ENCODE measurements at regions not wholly inside any gene's neighbourhood (a gene's known extent, or its start where the extent isn't known, plus 50 kb on each side); places are given as distances from the start of the nearest gene placed in this dataset.

DNA sequence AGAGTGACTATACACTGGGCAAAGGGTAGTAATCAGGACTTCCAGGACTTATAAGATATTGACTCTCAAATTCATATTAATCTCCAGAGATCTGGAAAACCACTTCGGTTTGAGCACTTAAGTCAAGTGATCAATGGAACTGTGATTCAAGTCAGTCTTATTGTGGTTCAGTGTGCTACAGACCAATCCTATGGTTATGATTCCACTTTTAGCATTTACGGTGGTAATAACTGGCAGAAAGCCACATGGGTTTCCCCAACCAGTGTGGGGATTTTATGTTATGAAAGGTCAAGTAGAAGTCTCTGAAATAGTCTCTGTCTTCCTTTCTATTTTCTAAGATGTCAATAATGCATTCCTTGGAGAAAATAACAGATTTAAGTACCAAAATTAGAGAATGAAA, 151.3 kb upstream of the NEGR1 start:
- no peak for TF ChIP-seq GATA2 (IDR thresholded peaks at IDR 0.05; ENCODE audit: low read depth, low read length)
- TF ChIP-seq GATA3 (IDR thresholded peaks at IDR 0.05; ENCODE audit: low read depth, low read length), result no peak

Data from SH-SY5Y (cell line).